Stimulated activated CD4-positive, alpha-beta T cell treated with anti-CD3 and anti-CD28 coated beads, Interleukin-1b, Interleukin-23, amount 100 ng/mL, for 1 hour (primary cell): ENCODE measurements at regions not wholly inside any gene's neighbourhood (a gene's known extent, or its start where the extent isn't known, plus 50 kb on each side); places are given as distances from the start of the nearest gene placed in this dataset.
"Not testable (repeated sequence)": the region's sequence is repeated elsewhere in the genome, so short reads cannot be mapped to it uniquely, and the experiment has no call there.

Source experiments
- DNase-seq, 2 donors: peaks; one replicate each; pipeline ENCODE4 v3.0.0-alpha.2; 2020; ENCODE audit warnings: low read depth in 2 of 2

- no peak for DNase-seq
Observed at GRCh38 chr2:146604521-146604920, 1240.3 kb upstream of the ACVR2A start.

GRCh38 chr2:146602856-146603255, 1242.0 kb upstream of the ACVR2A start:
- no peak for DNase-seq

GRCh38 chr2:146602383-146602782, 1242.4 kb upstream of the ACVR2A start:
- DNase-seq: no peak

- DNase-seq: no peak
Observed at GRCh38 chr2:146598791-146599190, 1246.0 kb upstream of the ACVR2A start.

- DNase-seq: no peak
Observed at GRCh38 chr2:146597291-146597690, 1247.5 kb upstream of the ACVR2A start.

GRCh38 chr2:146591908-146592307, 1252.9 kb upstream of the ACVR2A start:
- DNase-seq: no peak

- no peak for DNase-seq
Observed at GRCh38 chr2:146587291-146587713, 1257.5 kb upstream of the ACVR2A start.

- no peak for DNase-seq
Observed at GRCh38 chr2:146584316-146584715, 1260.5 kb upstream of the ACVR2A start.

GRCh38 chr2:146579147-146579930, 1265.5 kb upstream of the ACVR2A start:
- no peak for DNase-seq

GRCh38 chr2:146576339-146577111, 1268.3 kb upstream of the ACVR2A start:
- DNase-seq: no peak

GRCh38 chr2:146572598-146572997, 1272.2 kb upstream of the ACVR2A start:
- DNase-seq: no peak

- DNase-seq: no peak
Observed at GRCh38 chr2:146561996-146562395, 1282.8 kb upstream of the ACVR2A start.

GRCh38 chr2:146547236-146547635, 1297.6 kb upstream of the ACVR2A start:
- no peak for DNase-seq

- DNase-seq: no peak
Observed at GRCh38 chr2:146544701-146545100, 1300.1 kb upstream of the ACVR2A start.

GRCh38 chr2:146541896-146542295, 1302.9 kb upstream of the ACVR2A start:
- DNase-seq: no peak

GRCh38 chr2:146540271-146540932, 1304.4 kb upstream of the ACVR2A start:
- DNase-seq: no peak

- not testable (repeated sequence) for DNase-seq
Observed at GRCh38 chr2:146539739-146540138, 1305.1 kb upstream of the ACVR2A start.

- DNase-seq: no peak
Observed at GRCh38 chr2:146537477-146537876, 1307.4 kb upstream of the ACVR2A start.

- no peak for DNase-seq
Observed at GRCh38 chr2:146532509-146533147, 1312.2 kb upstream of the ACVR2A start.

GRCh38 chr2:146532009-146532408, 1312.8 kb upstream of the ACVR2A start:
- no peak for DNase-seq

- DNase-seq: no peak
Observed at GRCh38 chr2:146530886-146531285, 1313.9 kb upstream of the ACVR2A start.

- no peak for DNase-seq
Observed at GRCh38 chr2:146527166-146527565, 1317.7 kb upstream of the ACVR2A start.
